Testis (tissue), 2 donors: ENCODE measurements at regions not wholly inside any gene's neighbourhood (a gene's known extent, or its start where the extent isn't known, plus 50 kb on each side); places are given as distances from the start of the nearest gene placed in this dataset.

ENCODE experiments used
- POLR2A ChIP-seq: fragments of 450-650 bp; IDR thresholded peaks from one replicate; pipeline ENCODE4 v1.6.1; 2017; ENCODE audit warnings: antibody characterized with exemption, mild to moderate bottlenecking, moderate library complexity
- TF ChIP-seq, protein P1 (sequence below), 3 experiments: fragments of 450-650 bp in 2 of 3; fragments of 200-600 bp in 1 of 3; sonication (generic) in 1 of 3; IDR thresholded peaks; one replicate each; pipeline ENCODE4 v1.5.1; 2016 to 2019; ENCODE audit warnings: antibody characterized with exemption in 3 of 3, mild to moderate bottlenecking in 2 of 3, moderate library complexity in 1 of 3

DNA sequence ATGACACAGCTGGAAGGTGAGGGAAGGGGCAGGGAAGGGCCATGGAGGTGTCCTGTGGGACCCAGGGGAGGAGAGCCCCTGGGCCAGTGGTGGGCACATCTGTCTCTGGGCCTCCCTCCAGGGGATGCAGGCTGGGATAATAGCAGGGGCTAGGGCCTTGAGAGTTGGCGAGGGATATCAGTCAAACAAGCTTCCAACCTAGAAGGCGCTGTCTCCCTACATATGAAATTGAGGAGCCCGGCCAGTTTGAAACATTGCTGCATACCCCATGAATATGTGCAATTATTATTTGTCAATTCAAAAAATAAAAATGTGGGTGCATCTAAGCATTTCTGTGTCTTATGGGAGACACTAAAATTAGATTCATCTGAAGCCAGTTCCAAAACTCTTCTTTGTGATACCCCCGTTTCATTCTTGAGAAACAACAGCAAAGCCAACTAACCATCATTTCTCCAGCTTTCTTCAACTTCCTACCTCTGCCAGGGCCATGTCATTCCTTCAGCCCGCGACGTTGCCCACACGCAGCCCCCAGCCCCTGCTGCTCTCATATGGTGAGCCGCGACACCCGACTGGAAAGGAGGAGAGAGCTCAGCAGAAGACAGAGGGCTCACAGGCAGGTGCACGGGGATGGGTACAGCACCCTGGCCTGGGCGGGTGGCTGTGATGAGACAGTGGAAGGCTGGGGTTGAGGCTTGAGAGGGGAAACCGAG lies 418.7 kb downstream of the GLRX3 start:
- TF ChIP-seq, protein P1, sequence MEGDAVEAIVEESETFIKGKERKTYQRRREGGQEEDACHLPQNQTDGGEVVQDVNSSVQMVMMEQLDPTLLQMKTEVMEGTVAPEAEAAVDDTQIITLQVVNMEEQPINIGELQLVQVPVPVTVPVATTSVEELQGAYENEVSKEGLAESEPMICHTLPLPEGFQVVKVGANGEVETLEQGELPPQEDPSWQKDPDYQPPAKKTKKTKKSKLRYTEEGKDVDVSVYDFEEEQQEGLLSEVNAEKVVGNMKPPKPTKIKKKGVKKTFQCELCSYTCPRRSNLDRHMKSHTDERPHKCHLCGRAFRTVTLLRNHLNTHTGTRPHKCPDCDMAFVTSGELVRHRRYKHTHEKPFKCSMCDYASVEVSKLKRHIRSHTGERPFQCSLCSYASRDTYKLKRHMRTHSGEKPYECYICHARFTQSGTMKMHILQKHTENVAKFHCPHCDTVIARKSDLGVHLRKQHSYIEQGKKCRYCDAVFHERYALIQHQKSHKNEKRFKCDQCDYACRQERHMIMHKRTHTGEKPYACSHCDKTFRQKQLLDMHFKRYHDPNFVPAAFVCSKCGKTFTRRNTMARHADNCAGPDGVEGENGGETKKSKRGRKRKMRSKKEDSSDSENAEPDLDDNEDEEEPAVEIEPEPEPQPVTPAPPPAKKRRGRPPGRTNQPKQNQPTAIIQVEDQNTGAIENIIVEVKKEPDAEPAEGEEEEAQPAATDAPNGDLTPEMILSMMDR (IDR thresholded peaks at IDR 0.05): no peak
- no peak for TF ChIP-seq POLR2A
